IMR-90 (cell line): ENCODE measurements at regions not wholly inside any gene's neighbourhood (a gene's known extent, or its start where the extent isn't known, plus 50 kb on each side); places are given as distances from the start of the nearest gene placed in this dataset.
"Not testable (repeated sequence)": the region's sequence is repeated elsewhere in the genome, so short reads cannot be mapped to it uniquely, and the experiment has no call there.

Source experiments
- ATAC-seq: fragments of 200-7000 bp; cut with Tn5 transposase; 2 replicates; pipeline ENCODE4 v1.9.1; 2020; ENCODE audit warnings: low read depth, mild to moderate bottlenecking, moderate library complexity
- BruUV-seq: library from RNA; stranded (reverse); fragments of 400-500 nt; replicated peaks from 2 replicates; lab custom pipeline; 2021; lab: Mats Ljungman, UMichigan
- CTCF ChIA-PET: fragments of 300-600 bp; formaldehyde crosslinking; extraction: SDS; loops from one replicate; lab custom pipeline; 2021; ENCODE audit warnings: antibody characterized with exemption; lab: Yijun Ruan, JAX
- POLR2A ChIA-PET: fragments of 300-600 bp; sonication (Branson Sonifier 250); formaldehyde crosslinking; loops from one replicate; lab custom pipeline; 2022; ENCODE audit warnings: antibody characterized with exemption; ENCODE audit not compliant: unreplicated experiment; lab: Charles Lee
- DNase-seq: peaks from one replicate; pipeline ENCODE4 v3.0.0; 2013
- H2AFZ ChIP-seq: replicated peaks from 2 replicates; pipeline ENCODE3; 2013; ENCODE audit warnings: low read length, mild to moderate bottlenecking; ENCODE audit not compliant: poor library complexity
- H2AK5ac ChIP-seq: 2 replicates; pipeline ENCODE4 v1.6.1; 2013; ENCODE audit warnings: low read depth, low read length, inconsistent platforms
- H2AK9ac ChIP-seq: replicated peaks from 2 replicates; pipeline ENCODE3; 2013; ENCODE audit warnings: mild to moderate bottlenecking, low read depth, low read length, moderate library complexity; ENCODE audit not compliant: poor library complexity
- H2BK120ac ChIP-seq: 2 replicates; pipeline ENCODE4 v1.6.1; 2013; ENCODE audit warnings: low read depth, low read length, inconsistent platforms
- H2BK15ac ChIP-seq: 3 replicates; pipeline ENCODE4 v1.6.1; 2013; ENCODE audit warnings: low read depth, low read length, inconsistent platforms
- H2BK20ac ChIP-seq: 2 replicates; pipeline ENCODE4 v1.6.1; 2013; ENCODE audit warnings: low read depth, mild to moderate bottlenecking, inconsistent platforms, low read length, moderate library complexity
- H2BK5ac ChIP-seq: 2 replicates; pipeline ENCODE4 v1.6.1; 2013; ENCODE audit warnings: mild to moderate bottlenecking, low read depth, low read length, inconsistent platforms; ENCODE audit not compliant: poor library complexity, severe bottlenecking
- H3K14ac ChIP-seq: replicated peaks from 2 replicates; pipeline ENCODE4 v1.6.1; 2013; ENCODE audit warnings: low read depth, low read length, inconsistent platforms
- H3K18ac ChIP-seq: 2 replicates; pipeline ENCODE4 v1.6.1; 2013; ENCODE audit warnings: low read depth, low read length, control low read depth
- H3K23ac ChIP-seq: 2 replicates; pipeline ENCODE4 v1.6.1; 2013; ENCODE audit warnings: low read depth, low read length, inconsistent platforms
- H3K27ac ChIP-seq: 2 replicates; pipeline ENCODE4 v1.5.1; 2013; ENCODE audit warnings: mild to moderate bottlenecking, control low read depth, low read length; ENCODE audit not compliant: insufficient read depth
- H3K27me3 ChIP-seq: 2 replicates; pipeline ENCODE4 v1.6.1; 2013; ENCODE audit warnings: low read length; ENCODE audit not compliant: control insufficient read depth, insufficient read depth
- H3K36me3 ChIP-seq: 2 replicates; pipeline ENCODE4 v1.6.1; 2013; ENCODE audit warnings: low read length, mixed read lengths; ENCODE audit not compliant: control insufficient read depth, insufficient read depth
- H3K4ac ChIP-seq: 2 replicates; pipeline ENCODE4 v1.6.1; 2013; ENCODE audit warnings: low read depth, low read length, inconsistent platforms
- H3K4me1 ChIP-seq: 2 replicates; pipeline ENCODE4 v1.6.1; 2013; ENCODE audit warnings: low read length, mixed read lengths; ENCODE audit not compliant: control insufficient read depth, insufficient read depth
- H3K4me2 ChIP-seq: 2 replicates; pipeline ENCODE4 v1.6.1; 2013; ENCODE audit warnings: low read depth, mild to moderate bottlenecking, control low read depth, low read length, moderate library complexity
- H3K4me3 ChIP-seq: 2 replicates; pipeline ENCODE4 v1.5.1; 2013; ENCODE audit warnings: low read depth, mild to moderate bottlenecking, control low read depth, low read length, moderate library complexity; ENCODE audit not compliant: insufficient read depth
- H3K56ac ChIP-seq: 2 replicates; pipeline ENCODE4 v1.6.1; 2013; ENCODE audit warnings: low read length, inconsistent platforms; ENCODE audit not compliant: insufficient read depth; ENCODE audit errors: extremely low read depth
- H3K79me1 ChIP-seq, 2 experiments: 2 replicates each; pipeline ENCODE4 v1.6.1; 2013; ENCODE audit warnings: low read length in 2 of 2, inconsistent platforms in 1 of 2, low read depth in 1 of 2
- H3K9ac ChIP-seq: 2 replicates; pipeline ENCODE4 v1.6.1; 2013; ENCODE audit warnings: low read depth, low read length, control low read depth
- H3K9me1 ChIP-seq: 2 replicates; pipeline ENCODE4 v1.6.1; 2013; ENCODE audit warnings: low read length, inconsistent platforms; ENCODE audit not compliant: insufficient read depth
- H3K9me3 ChIP-seq: 2 replicates; pipeline ENCODE4 v1.6.1; 2013; ENCODE audit warnings: low read length; ENCODE audit not compliant: control insufficient read depth, insufficient read depth
- H4K20me1 ChIP-seq: 2 replicates; pipeline ENCODE4 v1.6.1; 2013; ENCODE audit warnings: low read length, inconsistent platforms; ENCODE audit not compliant: insufficient read depth
- H4K5ac ChIP-seq: 2 replicates; pipeline ENCODE4 v1.6.1; 2013; ENCODE audit warnings: mild to moderate bottlenecking, low read depth, low read length, control low read depth
- H4K8ac ChIP-seq, 2 experiments: 2 replicates each; pipeline ENCODE4 v1.6.1; 2013; ENCODE audit warnings: low read depth in 2 of 2, low read length in 2 of 2, control low read depth in 1 of 2, inconsistent platforms in 1 of 2
- H4K91ac ChIP-seq: 2 replicates; pipeline ENCODE4 v1.6.1; 2013; ENCODE audit warnings: low read depth, low read length, inconsistent platforms; ENCODE audit not compliant: insufficient read depth
- WGBS, 2 experiments: methylation state at CpG; one replicate each; pipeline versions ENCODE4 v1.1.5 to v1.1.7; 2013; ENCODE audit warnings: missing lambda C conversion rate in 2 of 2; ENCODE audit not compliant: insufficient read length in 1 of 2; ENCODE audit errors: extremely low coverage in 2 of 2; 5-methylcytosine and 5-hydroxymethylcytosine counted together
- dilution Hi-C: fragments of 300-500 bp; cut with HindIII; formaldehyde crosslinking; loops from one replicate; pipeline ENCODE4 v1.14.3; 2018; ENCODE audit warnings: low sequenced_read_pairs; ENCODE audit not compliant: unreplicated experiment
- in situ Hi-C: fragments of 300-500 bp; cut with MboI; formaldehyde crosslinking; loops from 3 replicates; pipeline ENCODE4 v1.14.3; 2019; ENCODE audit warnings: low sequenced_read_pairs, inconsistent platforms, mixed read lengths
- intact Hi-C: fragments of 100-400 bp; cut with micrococcal nuclease; formaldehyde crosslinking; loops from 2 replicates; pipeline ENCODE4 v1.10.0; 2022

DNA sequence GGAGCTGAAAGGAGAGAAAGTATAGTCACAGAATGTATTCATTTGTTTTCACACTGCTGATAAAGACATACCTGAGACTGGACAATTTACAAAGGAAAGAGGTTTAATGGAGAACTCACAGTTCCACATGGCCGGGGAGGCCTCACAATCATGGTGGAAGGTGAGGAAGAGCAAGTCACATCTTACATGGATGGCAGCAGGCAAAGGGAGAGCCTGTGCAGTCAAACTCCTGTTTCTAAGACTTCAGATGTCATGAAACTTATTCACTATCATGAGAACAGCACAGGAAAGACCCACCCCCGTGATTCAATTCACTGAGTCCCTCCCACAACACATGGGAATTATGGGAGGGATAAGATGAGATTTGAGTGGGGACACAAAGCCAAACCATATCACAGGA, 224.7 kb downstream of the LNPK start:
- WGBS, 2 experiments = no CpG with 5 or more reads among the region's 2 CpGs
- H3K4me2 ChIP-seq, H2BK20ac ChIP-seq, H3K27me3 ChIP-seq, H2BK120ac ChIP-seq, H3K14ac ChIP-seq, H4K20me1 ChIP-seq, POLR2A ChIA-PET, H4K8ac ChIP-seq, H2BK5ac ChIP-seq, intact Hi-C loops, H4K5ac ChIP-seq, H2BK15ac ChIP-seq, H3K9me1 ChIP-seq, H4K91ac ChIP-seq, H2AK5ac ChIP-seq, H3K36me3 ChIP-seq, in situ Hi-C loops, CTCF ChIA-PET, H3K18ac ChIP-seq, H2AK9ac ChIP-seq, H3K56ac ChIP-seq, H3K79me1 ChIP-seq, H3K9ac ChIP-seq, H3K9me3 ChIP-seq, dilution Hi-C loops, H2AFZ ChIP-seq, H3K4ac ChIP-seq, BruUV-seq, H3K23ac ChIP-seq, DNase-seq, ATAC-seq, H3K27ac ChIP-seq, H3K4me1 ChIP-seq, H3K4me3 ChIP-seq: not testable (repeated sequence)
